ENCODE measurements at regions not wholly inside any gene's neighbourhood (a gene's known extent, or its start where the extent isn't known, plus 50 kb on each side); places are given as distances from the start of the nearest gene placed in this dataset.

- H3K27ac ChIP-seq = no peak overlapping the region
- H3K4me3 ChIP-seq = no peak overlapping the region
- no peak for DNase-seq
- no peaks in the 10 kb centered on the region for H3K36me3 ChIP-seq (replicated peaks in 1 of 2)
- intact Hi-C loops (cut with DNase I) = no loop called here
- TF ChIP-seq CTCF (IDR thresholded peaks at IDR 0.05) (no peak), POLR2A (IDR thresholded peaks at IDR 0.05) (no peak)
- H3K4me1 ChIP-seq (replicated peaks in 1 of 2) = no peaks in the 10 kb centered on the region
- no peaks in the 10 kb centered on the region for H3K27me3 ChIP-seq
- H3K9me3 ChIP-seq (replicated peaks in 1 of 3) = no peaks in the 10 kb centered on the region
Observed at GRCh38 chr3:162015856-162016255, 519.2 kb downstream of the OTOL1 start.

DNA sequence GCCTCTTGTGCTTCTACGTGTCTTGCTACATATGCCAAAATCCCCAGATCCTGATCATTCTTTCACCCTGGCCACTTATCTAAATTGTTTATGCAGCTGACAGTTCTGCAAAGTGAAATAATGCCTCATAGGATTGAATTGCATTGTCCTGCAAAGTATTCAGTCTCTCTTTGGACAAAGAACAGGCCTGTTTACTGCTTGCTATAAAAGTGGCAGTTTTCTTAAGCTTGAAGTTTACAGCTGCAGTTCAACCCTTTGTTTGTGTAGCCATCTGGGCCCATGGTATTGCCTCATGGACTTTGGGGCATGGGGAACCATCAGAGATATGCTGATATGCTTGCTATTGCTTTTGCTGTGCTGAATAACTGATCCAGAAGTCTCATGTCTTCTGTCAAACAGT, 523.2 kb downstream of the OTOL1 start:
- Histone ChIP-seq H3K27me3 (no peaks in the 10 kb centered on the region), H3K36me3 (replicated peaks in 1 of 2) (no peaks in the 10 kb centered on the region), H3K27ac (no peak overlapping the region), H3K4me1 (replicated peaks in 1 of 2) (no peaks in the 10 kb centered on the region), H3K4me3 (no peak overlapping the region), H3K9me3 (replicated peaks in 1 of 3) (no peaks in the 10 kb centered on the region)
- intact Hi-C loops (cut with DNase I) = no loop called here
- TF ChIP-seq POLR2A (IDR thresholded peaks at IDR 0.05) = no peak
- no peak for TF ChIP-seq CTCF (IDR thresholded peaks at IDR 0.05)
- DNase-seq = no peak
- WGBS, 4 donors = 81 to 88% (median 85%) methylated on average over 1 of the region's 1 CpG

GRCh38 chr3:162021206-162021605, 524.6 kb downstream of the OTOL1 start:
- WGBS, 4 donors = 60 to 77% (median 69%) methylated on average over 4 of the region's 4 CpGs
- intact Hi-C loops (cut with DNase I) = no loop called here
- H3K4me1 ChIP-seq (replicated peaks in 1 of 2) = no peaks in the 10 kb centered on the region
- H3K36me3 ChIP-seq (replicated peaks in 1 of 2) = no peaks in the 10 kb centered on the region
- DNase-seq = no peak
- no peaks in the 10 kb centered on the region for H3K27me3 ChIP-seq
- no peak overlapping the region for H3K27ac ChIP-seq
- no peak overlapping the region for H3K4me3 ChIP-seq
- no peaks in the 10 kb centered on the region for H3K9me3 ChIP-seq (replicated peaks in 1 of 3)
- TF ChIP-seq POLR2A (IDR thresholded peaks at IDR 0.05) = no peak
- TF ChIP-seq CTCF (IDR thresholded peaks at IDR 0.05) = no peak

DNA sequence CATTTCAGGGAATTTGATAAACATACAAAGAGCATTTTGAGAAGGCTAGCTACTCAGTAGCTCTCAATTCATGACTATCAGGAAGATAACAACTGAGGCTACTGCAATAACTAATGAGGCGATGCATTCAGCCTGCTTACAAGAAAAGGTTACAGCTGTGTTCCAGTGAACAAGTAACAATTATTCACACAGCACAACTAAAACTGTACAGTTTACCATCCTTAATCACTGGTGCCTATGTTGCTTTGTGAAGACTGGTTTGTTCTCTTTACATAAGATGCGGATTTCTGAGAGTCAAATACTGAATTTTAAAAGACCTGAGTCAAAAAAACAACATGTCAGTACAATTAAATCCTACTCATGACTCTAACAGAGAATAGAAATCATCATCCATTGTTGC, 526.3 kb downstream of the OTOL1 start:
- intact Hi-C loops (cut with DNase I) = no loop called here
- H3K36me3 ChIP-seq (replicated peaks in 1 of 2) = no peaks in the 10 kb centered on the region
- no peak for DNase-seq
- H3K4me1 ChIP-seq (replicated peaks in 1 of 2) = no peaks in the 10 kb centered on the region
- no peak overlapping the region for H3K4me3 ChIP-seq
- WGBS, 4 donors = 77 to 88% (median 85%) methylated on average over 2 of the region's 2 CpGs
- TF ChIP-seq POLR2A (IDR thresholded peaks at IDR 0.05) = no peak
- TF ChIP-seq CTCF (IDR thresholded peaks at IDR 0.05) = no peak
- H3K27ac ChIP-seq = no peak overlapping the region
- H3K9me3 ChIP-seq (replicated peaks in 1 of 3) = no peaks in the 10 kb centered on the region
- no peaks in the 10 kb centered on the region for H3K27me3 ChIP-seq
